ENCODE measurements at regions not wholly inside any gene's neighbourhood (a gene's known extent, or its start where the extent isn't known, plus 50 kb on each side); places are given as distances from the start of the nearest gene placed in this dataset.

DNA sequence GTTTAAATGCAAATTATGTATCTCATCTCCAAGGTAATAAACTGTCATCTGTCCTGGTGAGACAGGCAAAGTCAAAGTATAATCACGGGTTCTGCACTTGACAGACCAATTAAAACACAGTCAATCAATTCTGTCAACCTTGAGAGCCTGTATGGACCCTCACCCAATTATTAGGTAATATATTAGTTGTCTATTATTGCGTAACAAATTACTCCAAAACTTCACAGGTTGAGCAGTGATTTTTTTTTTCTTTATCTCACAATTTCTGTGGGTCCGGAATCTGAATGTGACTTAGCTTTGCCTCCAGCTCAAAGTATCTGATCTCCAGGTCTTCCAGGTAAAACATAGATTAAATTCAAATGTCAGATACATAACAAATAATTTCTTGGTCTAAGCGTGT is 707.4 kb upstream of the ARGLU1 start:
- no peak for TF ChIP-seq EZH2 (IDR thresholded peaks at IDR 0.05)
- no peak for TF ChIP-seq POLR2AphosphoS5 (IDR thresholded peaks at IDR 0.05; ENCODE audit: borderline replicate concordance, low read depth, low read length)
- TF ChIP-seq FOXP2 (optimal IDR thresholded peaks at IDR 0.05; ENCODE audit: control extremely low read depth, extremely low read length, insufficient read depth), result no peak
- no peak for DNase-seq (ENCODE audit: low read depth, low spot score)

GRCh38 chr13:107271227-107271626 is 703.3 kb upstream of the ARGLU1 start:
- DNase-seq (ENCODE audit: low read depth, low spot score), result peak; percentile 20
- no peak overlapping the region for H3K4me3 ChIP-seq
- H3K9ac ChIP-seq (ENCODE audit: insufficient read length), result no peak overlapping the region
- H3K9me3 ChIP-seq (ENCODE audit: low read depth, low read length), result no peaks in the 10 kb centered on the region
- H3K36me3 ChIP-seq (ENCODE audit: insufficient read depth, low read length), result no peaks in the 10 kb centered on the region
- TF ChIP-seq POLR2AphosphoS5 (IDR thresholded peaks at IDR 0.05; ENCODE audit: borderline replicate concordance, low read depth, low read length), result no peak
- TF ChIP-seq EZH2 (IDR thresholded peaks at IDR 0.05), result no peak
- no peak for TF ChIP-seq FOXP2 (optimal IDR thresholded peaks at IDR 0.05; ENCODE audit: control extremely low read depth, extremely low read length, insufficient read depth)
- no peak overlapping the region for H3K27ac ChIP-seq

More for the DNA sequence above, 707.4 kb upstream of the ARGLU1 start:
- Histone ChIP-seq H3K9ac (ENCODE audit: insufficient read length) (no peak overlapping the region), H3K27ac (no peak overlapping the region), H3K36me3 (ENCODE audit: insufficient read depth, low read length) (no peaks in the 10 kb centered on the region), H3K9me3 (ENCODE audit: low read depth, low read length) (no peaks in the 10 kb centered on the region), H3K4me3 (no peak overlapping the region)

DNA sequence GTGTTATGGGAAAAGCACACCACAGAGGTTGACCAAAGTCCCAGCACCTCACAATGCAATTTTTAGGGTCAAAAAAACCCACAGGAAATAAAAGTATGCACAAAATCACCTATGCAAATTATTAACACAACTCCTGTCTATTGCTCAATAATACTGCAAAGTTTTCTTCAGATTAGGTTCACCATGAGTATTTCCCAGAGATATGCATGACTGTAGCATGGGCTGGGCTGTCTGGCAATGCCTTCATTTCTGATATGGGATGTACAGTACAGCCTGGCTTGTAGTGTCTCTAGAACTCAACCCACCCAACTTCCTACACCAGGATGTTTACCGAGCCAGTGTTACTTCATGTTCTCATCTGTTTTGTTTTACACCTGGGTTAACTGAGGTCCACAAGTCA is 698.7 kb upstream of the ARGLU1 start:
- TF ChIP-seq FOXP2 (optimal IDR thresholded peaks at IDR 0.05; ENCODE audit: control extremely low read depth, extremely low read length, insufficient read depth), result no peak
- no peak for TF ChIP-seq EZH2 (IDR thresholded peaks at IDR 0.05)
- no peak for TF ChIP-seq POLR2AphosphoS5 (IDR thresholded peaks at IDR 0.05; ENCODE audit: borderline replicate concordance, low read depth, low read length)
- no peaks in the 10 kb centered on the region for H3K9me3 ChIP-seq (ENCODE audit: low read depth, low read length)
- H3K4me3 ChIP-seq, result no peak overlapping the region
- no peak for DNase-seq (ENCODE audit: low read depth, low spot score)
- no peaks in the 10 kb centered on the region for H3K36me3 ChIP-seq (ENCODE audit: insufficient read depth, low read length)
- H3K27ac ChIP-seq, result no peak overlapping the region
- no peak overlapping the region for H3K9ac ChIP-seq (ENCODE audit: insufficient read length)

- Histone ChIP-seq H3K9me3 (ENCODE audit: low read depth, low read length) (no peaks in the 10 kb centered on the region), H3K36me3 (ENCODE audit: insufficient read depth, low read length) (no peaks in the 10 kb centered on the region), H3K9ac (ENCODE audit: insufficient read length) (no peak overlapping the region), H3K27ac (no peak overlapping the region), H3K4me3 (no peak overlapping the region)
- TF ChIP-seq POLR2AphosphoS5 (IDR thresholded peaks at IDR 0.05; ENCODE audit: borderline replicate concordance, low read depth, low read length) (no peak), EZH2 (IDR thresholded peaks at IDR 0.05) (no peak), FOXP2 (optimal IDR thresholded peaks at IDR 0.05; ENCODE audit: control extremely low read depth, extremely low read length, insufficient read depth) (no peak)
- DNase-seq (ENCODE audit: low read depth, low spot score), result no peak
These were observed 690.8 kb upstream of the ARGLU1 start for GRCh38 chr13:107258599-107259187.

DNA sequence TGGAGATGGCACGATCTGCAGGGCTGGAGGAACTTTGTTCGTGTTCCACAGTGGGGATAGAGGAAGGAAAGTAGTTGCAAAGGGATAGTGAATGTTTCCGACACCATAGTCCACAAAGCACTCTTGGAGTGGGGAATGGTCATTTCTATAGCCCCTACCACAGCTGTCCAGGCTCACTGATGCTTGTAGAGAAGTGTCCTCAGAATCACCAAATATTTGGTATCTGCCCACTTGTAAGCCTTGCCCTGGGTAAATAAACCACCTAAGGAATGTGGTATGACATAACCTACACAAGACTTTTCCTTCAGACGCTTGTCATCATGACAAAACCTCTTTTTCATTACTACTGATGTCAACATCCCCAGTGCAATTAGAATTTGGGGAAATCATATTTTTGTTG is 686.5 kb upstream of the ARGLU1 start:
- Histone ChIP-seq H3K9me3 (ENCODE audit: low read depth, low read length) (no peaks in the 10 kb centered on the region), H3K27ac (no peak overlapping the region), H3K9ac (ENCODE audit: insufficient read length) (no peak overlapping the region), H3K4me3 (no peak overlapping the region), H3K36me3 (ENCODE audit: insufficient read depth, low read length) (no peaks in the 10 kb centered on the region)
- TF ChIP-seq EZH2 (IDR thresholded peaks at IDR 0.05), result no peak
- no peak for TF ChIP-seq POLR2AphosphoS5 (IDR thresholded peaks at IDR 0.05; ENCODE audit: borderline replicate concordance, low read depth, low read length)
- TF ChIP-seq FOXP2 (optimal IDR thresholded peaks at IDR 0.05; ENCODE audit: control extremely low read depth, extremely low read length, insufficient read depth), result no peak
- DNase-seq (ENCODE audit: low read depth, low spot score), result no peak

GRCh38 chr13:107252428-107252827 is 684.5 kb upstream of the ARGLU1 start:
- Histone ChIP-seq H3K27ac (no peak overlapping the region), H3K4me3 (no peak overlapping the region), H3K9ac (ENCODE audit: insufficient read length) (no peak overlapping the region), H3K36me3 (ENCODE audit: insufficient read depth, low read length) (no peaks in the 10 kb centered on the region), H3K9me3 (ENCODE audit: low read depth, low read length) (no peaks in the 10 kb centered on the region)
- TF ChIP-seq EZH2 (IDR thresholded peaks at IDR 0.05), result no peak
- no peak for TF ChIP-seq POLR2AphosphoS5 (IDR thresholded peaks at IDR 0.05; ENCODE audit: borderline replicate concordance, low read depth, low read length)
- TF ChIP-seq FOXP2 (optimal IDR thresholded peaks at IDR 0.05; ENCODE audit: control extremely low read depth, extremely low read length, insufficient read depth), result no peak
- DNase-seq (ENCODE audit: low read depth, low spot score), result no peak

DNA sequence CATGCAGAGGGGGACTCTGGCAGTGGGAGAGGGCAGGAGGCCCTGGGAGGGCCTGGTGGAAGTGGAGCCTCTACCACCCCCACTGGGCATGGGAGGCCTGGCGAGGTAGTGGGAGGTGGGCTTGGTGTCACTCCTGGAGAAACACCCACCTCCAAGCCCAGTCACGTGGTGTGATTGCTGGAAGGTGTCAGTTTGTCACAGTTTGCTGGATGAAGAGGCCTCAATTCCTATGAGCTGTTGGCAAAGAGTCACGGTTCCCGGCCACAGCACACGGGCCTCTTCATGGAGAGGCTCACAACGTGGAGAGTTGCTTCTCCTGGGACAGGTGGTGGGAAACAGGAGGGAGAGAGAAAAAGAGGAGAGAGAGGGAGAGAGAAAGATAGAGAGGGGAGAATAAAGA is 684.1 kb upstream of the ARGLU1 start:
- H3K36me3 ChIP-seq (ENCODE audit: insufficient read depth, low read length), result no peaks in the 10 kb centered on the region
- no peak overlapping the region for H3K4me3 ChIP-seq
- no peak for DNase-seq (ENCODE audit: low read depth, low spot score)
- H3K9me3 ChIP-seq (ENCODE audit: low read depth, low read length), result no peaks in the 10 kb centered on the region
- no peak overlapping the region for H3K9ac ChIP-seq (ENCODE audit: insufficient read length)
- no peak overlapping the region for H3K27ac ChIP-seq
- TF ChIP-seq POLR2AphosphoS5 (IDR thresholded peaks at IDR 0.05; ENCODE audit: borderline replicate concordance, low read depth, low read length), result no peak
- no peak for TF ChIP-seq FOXP2 (optimal IDR thresholded peaks at IDR 0.05; ENCODE audit: control extremely low read depth, extremely low read length, insufficient read depth)
- TF ChIP-seq EZH2 (IDR thresholded peaks at IDR 0.05), result no peak

- no peak for DNase-seq (ENCODE audit: low read depth, low spot score)
- Histone ChIP-seq H3K9ac (ENCODE audit: insufficient read length) (no peak overlapping the region), H3K27ac (no peak overlapping the region), H3K9me3 (ENCODE audit: low read depth, low read length) (no peaks in the 10 kb centered on the region), H3K4me3 (no peak overlapping the region), H3K36me3 (ENCODE audit: insufficient read depth, low read length) (no peaks in the 10 kb centered on the region)
- TF ChIP-seq POLR2AphosphoS5 (IDR thresholded peaks at IDR 0.05; ENCODE audit: borderline replicate concordance, low read depth, low read length) (no peak), FOXP2 (optimal IDR thresholded peaks at IDR 0.05; ENCODE audit: control extremely low read depth, extremely low read length, insufficient read depth) (no peak), EZH2 (IDR thresholded peaks at IDR 0.05) (no peak)
These were observed 683.4 kb upstream of the ARGLU1 start for GRCh38 chr13:107251341-107251740.

- H3K9me3 ChIP-seq (ENCODE audit: low read depth, low read length), result no peaks in the 10 kb centered on the region
- no peak for TF ChIP-seq FOXP2 (optimal IDR thresholded peaks at IDR 0.05; ENCODE audit: control extremely low read depth, extremely low read length, insufficient read depth)
- no peak for TF ChIP-seq EZH2 (IDR thresholded peaks at IDR 0.05)
- TF ChIP-seq POLR2AphosphoS5 (IDR thresholded peaks at IDR 0.05; ENCODE audit: borderline replicate concordance, low read depth, low read length), result no peak
- H3K9ac ChIP-seq (ENCODE audit: insufficient read length), result no peak overlapping the region
- no peak overlapping the region for H3K27ac ChIP-seq
- H3K36me3 ChIP-seq (ENCODE audit: insufficient read depth, low read length), result no peaks in the 10 kb centered on the region
- H3K4me3 ChIP-seq, result no peak overlapping the region
- DNase-seq (ENCODE audit: low read depth, low spot score), result no peak
These were observed 682.7 kb upstream of the ARGLU1 start for GRCh38 chr13:107250628-107251027.

Measured in SK-N-MC (cell line).